Endodermal cell (in vitro differentiated cells): ENCODE measurements at regions not wholly inside any gene's neighbourhood (a gene's known extent, or its start where the extent isn't known, plus 50 kb on each side); places are given as distances from the start of the nearest gene placed in this dataset.

Experiments used
- DNase-seq: peaks from one replicate; pipeline ENCODE4 v3.0.0-alpha.2; 2017
- H3K27ac ChIP-seq: 2 replicates; pipeline ENCODE4 v1.5.1; 2013; ENCODE audit warnings: mild to moderate bottlenecking, low read depth, low read length, moderate library complexity
- H3K27me3 ChIP-seq: 2 replicates; pipeline ENCODE4 v1.6.1; 2013; ENCODE audit warnings: mild to moderate bottlenecking, low read length, moderate library complexity; ENCODE audit not compliant: insufficient read depth, control insufficient read depth, poor library complexity, severe bottlenecking
- H3K36me3 ChIP-seq: 2 replicates; pipeline ENCODE4 v1.7.0; 2013; ENCODE audit warnings: mild to moderate bottlenecking, low read length, moderate library complexity; ENCODE audit not compliant: control insufficient read depth, insufficient read depth
- H3K4me1 ChIP-seq: one replicate; pipeline ENCODE4 v1.7.0; 2013; ENCODE audit warnings: low read length; ENCODE audit not compliant: control insufficient read depth, insufficient read depth
- H3K4me3 ChIP-seq: 2 replicates; pipeline ENCODE4 v1.5.1; 2013; ENCODE audit warnings: mild to moderate bottlenecking, low read length, moderate library complexity
- H3K9ac ChIP-seq: 2 replicates; pipeline ENCODE4 v1.6.1; 2013; ENCODE audit warnings: mild to moderate bottlenecking, low read length, moderate library complexity; ENCODE audit not compliant: poor library complexity, severe bottlenecking; ENCODE audit errors: extremely low read depth
- H3K9me3 ChIP-seq: 2 replicates; pipeline ENCODE4 v1.6.1; 2013; ENCODE audit warnings: mild to moderate bottlenecking, low read length, moderate library complexity; ENCODE audit not compliant: control insufficient read depth
- H3K27ac Mint-ChIP-seq: 2 replicates; pipeline ENCODE4 v1.8.0; 2020; ENCODE audit warnings: mixed read lengths
- H3K27me3 Mint-ChIP-seq: 2 replicates; pipeline ENCODE4 v1.8.0; 2021; ENCODE audit warnings: mild to moderate bottlenecking, mixed read lengths; ENCODE audit not compliant: insufficient read depth
- H3K36me3 Mint-ChIP-seq: 2 replicates; pipeline ENCODE4 v1.8.0; 2020; ENCODE audit warnings: low read depth, mixed read lengths
- H3K4me1 Mint-ChIP-seq: 2 replicates; pipeline ENCODE4 v1.8.0; 2020; ENCODE audit warnings: mixed read lengths
- H3K4me3 Mint-ChIP-seq: 2 replicates; pipeline ENCODE4 v1.8.0; 2020; ENCODE audit warnings: mild to moderate bottlenecking, moderate library complexity, mixed read lengths
- H3K9me3 Mint-ChIP-seq: 2 replicates; pipeline ENCODE4 v1.8.0; 2020; ENCODE audit warnings: mild to moderate bottlenecking, mixed read lengths
- CTCF ChIP-seq: fragments of 200-600 bp; sonication (generic); conservative IDR thresholded peaks from 2 replicates; pipeline ENCODE4 v1.5.0; 2021; ENCODE audit warnings: antibody characterized with exemption, mild to moderate bottlenecking
- WGBS, 2 experiments: methylation state at CpG; one replicate each; pipeline versions ENCODE4 v1.1.5 to v1.1.7; 2013; ENCODE audit warnings: missing lambda C conversion rate in 2 of 2, mixed read lengths in 1 of 2; ENCODE audit not compliant: insufficient coverage in 1 of 2, insufficient read length in 1 of 2; 5-methylcytosine and 5-hydroxymethylcytosine counted together

GRCh38 chr5:162837155-162837554 is 600.2 kb upstream of the CCNG1 start:
- Mint-ChIP-seq H3K4me1 (no peaks in the 10 kb centered on the region), H3K36me3 (no peaks in the 10 kb centered on the region), H3K9me3 (peaks cover 3% of the 10 kb centered on the region), H3K27ac (no peak overlapping the region), H3K4me3 (no peak overlapping the region), H3K27me3 (no peaks in the 10 kb centered on the region)
- Histone ChIP-seq H3K4me3 (no peak overlapping the region), H3K27me3 (no peaks in the 10 kb centered on the region), H3K9me3 (no peaks in the 10 kb centered on the region), H3K9ac (no peak overlapping the region), H3K27ac (no peak overlapping the region), H3K36me3 (no peaks in the 10 kb centered on the region), H3K4me1 (no peaks in the 10 kb centered on the region)
- 100% methylated on average over 1 of the region's 1 CpG; no CpG with 5 or more reads in 1 of the 2 experiments for WGBS, 2 experiments
- TF ChIP-seq CTCF = no peak
- no peak for DNase-seq

GRCh38 chr5:162842727-162843126 is 594.7 kb upstream of the CCNG1 start:
- Histone ChIP-seq H3K9ac (no peak overlapping the region), H3K9me3 (no peaks in the 10 kb centered on the region), H3K27ac (no peak overlapping the region), H3K4me1 (no peaks in the 10 kb centered on the region), H3K27me3 (no peaks in the 10 kb centered on the region), H3K36me3 (no peaks in the 10 kb centered on the region), H3K4me3 (no peak overlapping the region)
- no peaks in the 10 kb centered on the region for H3K4me1 Mint-ChIP-seq
- no peak overlapping the region for H3K27ac Mint-ChIP-seq
- TF ChIP-seq CTCF = no peak
- no peak overlapping the region for H3K4me3 Mint-ChIP-seq
- 82 to 88% methylated on average over 2 of the region's 2 CpGs for WGBS, 2 experiments
- no peak for DNase-seq
- no peaks in the 10 kb centered on the region for H3K27me3 Mint-ChIP-seq
- H3K9me3 Mint-ChIP-seq = no peaks in the 10 kb centered on the region
- no peaks in the 10 kb centered on the region for H3K36me3 Mint-ChIP-seq

GRCh38 chr5:162852134-162852533 is 585.3 kb upstream of the CCNG1 start:
- H3K9me3 Mint-ChIP-seq = peaks cover 5% of the 10 kb centered on the region
- H3K36me3 Mint-ChIP-seq = no peaks in the 10 kb centered on the region
- WGBS, 2 experiments = 83 to 100% methylated on average over 1 to 2 of the region's 2 CpGs
- Histone ChIP-seq H3K9me3 (no peaks in the 10 kb centered on the region), H3K4me3 (no peak overlapping the region), H3K4me1 (no peaks in the 10 kb centered on the region), H3K27me3 (no peaks in the 10 kb centered on the region), H3K36me3 (no peaks in the 10 kb centered on the region), H3K9ac (no peak overlapping the region), H3K27ac (no peak overlapping the region)
- no peak for TF ChIP-seq CTCF
- H3K27me3 Mint-ChIP-seq = no peaks in the 10 kb centered on the region
- H3K4me3 Mint-ChIP-seq = no peak overlapping the region
- no peak for DNase-seq
- H3K4me1 Mint-ChIP-seq = no peaks in the 10 kb centered on the region
- no peak overlapping the region for H3K27ac Mint-ChIP-seq
